NCI-H226 (cell line): ENCODE measurements at regions not wholly inside any gene's neighbourhood (a gene's known extent, or its start where the extent isn't known, plus 50 kb on each side); places are given as distances from the start of the nearest gene placed in this dataset.

ENCODE experiments used
- DNase-seq: peaks from one replicate; pipeline ENCODE4 v3.0.0-alpha.2; 2015

DNA sequence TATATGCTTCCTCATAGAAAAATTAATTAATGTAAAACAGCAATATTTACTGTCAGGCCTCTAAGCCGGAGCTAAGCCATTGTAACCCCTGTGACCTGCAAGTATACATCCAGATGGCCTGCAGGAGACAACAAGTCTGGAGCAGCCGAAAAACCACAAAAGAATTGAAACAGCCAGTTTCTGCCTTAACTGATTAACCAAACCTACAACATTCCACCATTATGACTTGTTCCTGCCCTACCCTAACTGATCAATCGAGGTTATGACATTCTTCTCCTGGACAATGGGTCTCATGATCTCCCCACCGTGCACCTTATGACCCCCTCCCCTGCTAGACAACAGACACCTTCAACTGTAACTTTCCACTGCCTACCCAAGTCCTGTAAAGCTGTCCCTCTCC lies 205.8 kb upstream of the DUSP10 start:
- DNase-seq, result no peak

- DNase-seq, result no peak
Observed at GRCh38 chr1:221946768-221947167, 204.9 kb upstream of the DUSP10 start.

GRCh38 chr1:221945669-221946068 lies 203.8 kb upstream of the DUSP10 start:
- DNase-seq, result no peak

GRCh38 chr1:221944247-221944870 lies 202.5 kb upstream of the DUSP10 start:
- DNase-seq, result no peak

DNA sequence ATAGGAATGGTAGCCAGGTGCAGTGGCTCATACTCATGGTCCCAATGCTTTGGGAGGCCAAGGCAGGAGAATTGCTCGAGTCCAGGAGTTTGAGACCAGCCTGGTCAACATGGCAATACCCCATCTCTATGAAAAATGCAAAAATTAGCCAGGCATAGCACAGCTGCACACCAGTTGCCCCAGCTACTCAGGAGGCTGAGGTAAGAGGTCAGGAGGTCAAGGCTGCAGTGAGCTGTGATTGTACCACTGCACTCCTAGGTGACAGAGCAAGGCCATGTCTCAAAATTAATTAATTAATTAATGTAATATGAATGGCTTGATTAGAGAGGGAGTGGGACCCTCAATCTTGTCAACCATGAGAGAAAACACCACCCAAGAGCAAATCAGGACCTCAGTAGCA lies 198.7 kb upstream of the DUSP10 start:
- no peak for DNase-seq

DNA sequence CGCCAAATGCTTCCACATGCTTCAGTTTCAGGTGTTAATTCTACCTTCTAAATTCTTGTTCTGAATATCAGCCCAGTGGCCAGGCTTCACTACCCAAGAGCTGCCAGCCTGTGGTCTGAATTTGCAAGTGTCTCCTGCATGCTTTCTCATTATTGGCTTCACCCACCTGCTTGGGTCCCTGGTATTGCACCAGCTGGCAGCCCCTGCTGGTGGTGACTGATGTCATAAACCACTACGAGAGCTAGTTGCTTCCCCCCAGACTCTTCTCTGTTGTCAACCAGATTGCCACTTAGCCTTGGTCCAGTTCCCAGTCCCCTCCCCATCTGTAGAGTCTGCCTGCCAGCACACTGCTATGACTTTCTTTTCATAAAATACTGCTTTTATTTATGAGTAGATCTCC lies 197.7 kb upstream of the DUSP10 start:
- DNase-seq, result no peak

DNA sequence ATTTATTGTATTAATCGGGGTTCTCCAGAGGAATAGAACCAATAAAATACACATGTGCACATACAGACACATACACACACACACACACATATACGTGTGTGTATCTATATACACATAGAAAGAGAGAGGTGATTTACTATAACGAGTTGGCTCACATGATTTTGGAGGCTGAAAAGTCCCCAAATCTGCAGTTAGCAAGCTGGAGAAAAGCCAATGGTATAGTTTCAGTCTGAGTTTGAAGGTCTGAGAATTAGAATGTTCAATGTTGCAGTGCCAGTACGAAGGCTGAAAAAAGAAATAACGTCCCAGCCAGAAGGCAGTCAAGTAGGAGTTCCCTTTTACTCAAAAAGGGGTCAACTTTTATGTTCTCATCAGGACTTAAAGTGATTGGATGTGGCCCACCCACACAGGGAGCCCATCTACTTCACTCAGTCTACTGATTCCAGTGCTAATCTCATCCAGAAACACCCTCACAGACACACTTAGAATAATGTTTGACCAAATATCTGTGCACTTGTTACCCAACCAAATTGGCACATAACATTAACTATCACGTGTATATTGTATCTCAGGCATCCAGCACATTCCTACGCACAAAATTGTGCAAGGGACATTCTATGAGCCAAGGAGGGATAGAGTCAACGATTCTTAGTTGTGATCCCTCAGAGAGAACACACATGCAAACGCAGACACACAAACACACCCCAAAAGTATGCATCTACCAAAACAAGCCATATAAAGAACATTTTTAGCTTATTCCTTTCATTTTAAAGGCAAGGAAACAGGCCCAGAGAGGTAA lies 195.5 kb upstream of the DUSP10 start:
- DNase-seq, result no peak

DNA sequence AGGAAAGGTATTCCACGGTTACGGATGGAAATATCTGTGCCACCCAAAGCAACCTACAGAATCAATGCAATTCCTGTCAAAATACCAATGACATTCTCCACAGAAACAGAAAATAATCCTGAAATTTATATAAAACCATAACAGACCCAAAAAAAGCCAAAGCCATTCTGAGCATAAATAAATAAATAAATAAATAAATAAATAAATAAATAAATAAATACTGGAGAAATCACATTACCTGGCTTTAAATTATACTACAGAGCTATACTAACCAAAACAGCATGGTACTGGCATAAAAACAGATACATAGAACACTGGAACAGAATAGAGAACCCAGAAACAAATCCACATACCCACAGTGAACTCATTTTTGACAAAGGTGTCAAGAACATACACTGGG lies 191.9 kb upstream of the DUSP10 start:
- no peak for DNase-seq

DNA sequence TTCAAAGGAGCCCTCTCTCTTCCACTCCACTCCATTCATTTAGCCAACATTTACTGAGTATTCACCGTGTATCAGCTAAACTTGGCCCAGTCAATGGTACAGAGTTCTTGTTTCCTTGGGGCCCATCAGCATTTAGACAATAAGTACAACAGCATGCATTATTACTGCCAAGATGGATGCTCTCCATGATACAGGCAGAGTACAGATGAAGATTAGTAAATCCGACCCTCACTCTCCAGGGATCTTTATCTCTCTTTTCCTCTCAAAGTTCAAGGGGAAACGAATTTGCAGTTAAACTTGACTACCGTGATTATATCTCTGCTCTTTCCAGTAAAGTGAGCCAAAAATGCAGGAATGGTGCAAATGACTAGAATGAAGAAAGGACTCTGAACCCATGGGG lies 184.6 kb upstream of the DUSP10 start:
- DNase-seq, result no peak

DNA sequence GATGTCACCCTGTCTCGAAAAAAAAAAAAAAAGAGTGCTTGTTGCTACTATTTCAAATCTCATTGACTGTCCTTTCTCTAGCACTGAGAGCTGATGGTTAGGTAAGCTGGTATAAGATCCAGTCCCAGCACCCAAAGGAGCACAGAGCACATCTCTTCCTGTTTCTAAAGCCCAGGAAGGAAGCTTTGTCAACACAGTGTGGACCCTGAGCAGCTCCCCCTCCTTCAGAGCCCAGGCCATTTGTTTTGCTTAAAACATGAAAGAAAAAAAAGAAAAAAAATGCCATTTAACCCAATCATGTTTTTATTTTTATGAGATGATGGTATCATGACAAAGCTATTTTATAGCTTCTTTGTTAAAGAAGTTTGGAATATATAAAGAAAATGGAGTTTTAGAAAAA lies 184.1 kb upstream of the DUSP10 start:
- no peak for DNase-seq

- DNase-seq, result no peak
Observed at GRCh38 chr1:221923929-221924598, 182.2 kb upstream of the DUSP10 start.

DNA sequence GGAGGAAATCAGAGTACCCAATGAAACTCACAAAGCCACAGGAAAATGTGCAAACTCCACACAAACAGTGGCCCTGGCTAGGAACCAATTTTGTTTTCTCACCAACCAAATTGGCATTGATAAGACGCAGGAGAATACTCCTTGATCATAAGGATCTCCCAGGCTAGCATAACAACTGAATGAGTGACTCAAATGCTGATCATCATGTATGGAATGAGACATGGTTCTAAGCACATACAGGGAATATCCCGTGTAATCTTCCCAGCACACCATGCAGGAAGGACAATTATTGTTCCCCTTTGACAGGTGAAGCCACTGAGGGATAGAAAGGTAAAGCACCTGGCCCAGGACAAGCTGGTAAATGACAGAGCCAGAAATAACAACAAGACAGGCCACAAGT lies 180.0 kb upstream of the DUSP10 start:
- no peak for DNase-seq

GRCh38 chr1:221919743-221920142 lies 177.9 kb upstream of the DUSP10 start:
- no peak for DNase-seq

- no peak for DNase-seq
Observed at GRCh38 chr1:221919341-221919740, 177.5 kb upstream of the DUSP10 start.

GRCh38 chr1:221916176-221916575 lies 174.3 kb upstream of the DUSP10 start:
- DNase-seq, result no peak

DNA sequence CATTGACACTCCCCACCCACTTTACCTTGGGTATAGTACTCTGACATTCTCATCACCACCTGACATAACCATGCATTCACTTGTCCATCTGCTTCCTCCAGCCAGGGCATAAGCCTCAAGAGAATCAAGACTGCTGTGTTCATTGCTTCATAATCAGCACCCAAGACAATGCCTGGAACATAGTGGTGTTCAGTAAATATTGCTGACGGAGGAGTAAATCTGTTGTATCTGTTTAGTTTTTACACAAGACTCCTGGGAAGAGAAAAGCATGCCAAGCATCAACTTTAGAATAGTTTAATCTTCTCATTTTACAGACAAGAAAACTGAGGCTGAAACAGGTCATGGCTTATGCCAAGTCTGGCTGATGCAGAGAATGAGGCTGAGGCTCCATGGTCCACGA lies 173.9 kb upstream of the DUSP10 start:
- no peak for DNase-seq

DNA sequence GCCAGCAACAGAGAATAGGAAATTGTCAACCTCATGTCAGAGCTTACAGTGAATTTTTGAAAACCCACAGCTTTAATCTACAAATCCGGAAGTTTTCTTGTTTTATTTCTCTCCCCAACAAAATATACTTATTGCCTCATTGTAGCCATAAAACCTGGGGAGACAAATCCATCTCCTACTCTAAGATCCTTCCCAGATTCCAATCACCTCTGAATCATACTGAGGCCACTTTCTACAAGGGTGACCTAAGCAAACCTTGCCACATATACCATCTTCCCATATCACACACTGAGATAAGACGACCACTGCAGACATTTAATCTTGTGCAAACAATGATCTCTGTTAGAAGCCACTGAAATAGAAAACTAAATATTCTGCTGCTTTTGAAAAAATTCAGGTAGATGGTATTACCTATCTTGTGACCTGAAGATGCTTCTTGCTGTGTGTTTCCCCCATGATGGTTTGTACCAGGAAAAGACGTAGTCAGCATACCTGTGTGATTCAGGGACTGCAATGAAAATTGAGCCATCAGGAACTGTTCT lies 171.5 kb upstream of the DUSP10 start:
- DNase-seq, result no peak

DNA sequence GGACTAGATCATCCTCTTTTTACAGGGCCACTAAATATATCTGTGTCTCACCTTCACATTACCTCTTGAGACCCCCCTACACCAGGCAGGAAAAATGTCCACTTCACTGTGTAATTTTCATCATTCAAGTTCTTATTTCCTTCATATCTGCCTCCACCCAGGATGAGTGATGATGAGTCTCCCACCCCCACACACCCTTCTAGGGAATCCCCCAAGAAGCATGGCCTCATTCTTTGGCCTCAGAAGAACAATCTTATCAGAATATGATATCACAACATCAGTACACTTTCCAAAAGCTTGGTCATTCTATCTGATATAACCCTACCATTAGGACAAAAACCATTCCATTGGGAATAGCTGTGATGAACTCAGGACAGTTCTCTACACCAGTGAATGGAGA lies 170.3 kb upstream of the DUSP10 start:
- DNase-seq, result no peak

GRCh38 chr1:221911714-221912113 lies 169.8 kb upstream of the DUSP10 start:
- DNase-seq, result no peak

DNA sequence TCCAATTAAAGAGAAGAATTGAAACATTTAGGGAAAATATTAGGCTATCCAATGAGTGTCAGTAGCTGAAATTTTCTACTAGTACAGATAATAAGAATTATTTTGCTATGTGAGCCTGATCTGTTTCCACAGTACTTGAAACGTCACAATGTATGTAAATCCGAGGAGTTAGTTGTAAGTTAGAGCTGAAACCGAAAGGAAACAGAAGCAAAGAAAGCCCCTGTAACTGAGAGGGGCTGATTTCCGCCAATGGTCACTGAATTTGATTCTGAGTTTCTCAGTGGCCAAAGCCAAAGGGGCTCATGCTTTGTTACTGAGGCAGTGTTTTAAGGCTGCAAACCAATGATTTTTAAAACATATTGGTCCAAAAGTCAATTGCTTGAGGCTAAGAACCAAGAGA lies 168.3 kb upstream of the DUSP10 start:
- no peak for DNase-seq

GRCh38 chr1:221908573-221908972 lies 166.7 kb upstream of the DUSP10 start:
- DNase-seq, result no peak

GRCh38 chr1:221907166-221907932 lies 165.5 kb upstream of the DUSP10 start:
- DNase-seq, result no peak

DNA sequence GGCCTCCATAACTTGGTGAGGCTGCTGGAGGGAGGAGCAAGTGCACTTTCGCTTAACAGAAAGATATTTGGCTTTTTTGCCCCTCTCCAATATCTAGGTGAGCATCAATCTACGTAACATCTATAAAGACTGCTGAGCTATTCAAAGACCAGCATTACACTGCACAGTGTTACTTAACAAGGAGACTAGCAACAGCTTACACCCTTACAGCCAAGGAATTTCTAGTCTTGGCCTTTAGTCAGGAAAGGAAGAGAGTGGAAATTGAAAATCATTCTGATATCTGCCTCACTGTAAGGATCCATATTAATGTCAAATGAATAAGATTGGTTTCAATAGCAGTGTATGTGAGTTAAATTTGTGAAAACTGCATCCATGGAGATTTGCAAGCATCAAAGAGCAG lies 163.9 kb upstream of the DUSP10 start:
- no peak for DNase-seq
